HCT116 (cell line): ENCODE measurements at regions not wholly inside any gene's neighbourhood (a gene's known extent, or its start where the extent isn't known, plus 50 kb on each side); places are given as distances from the start of the nearest gene placed in this dataset.

ENCODE experiments used
- ATAC-seq: fragments of 200-7000 bp; cut with Tn5 transposase; 2 replicates; pipeline ENCODE4 v1.9.1; 2020; ENCODE audit warnings: mild to moderate bottlenecking, moderate library complexity
- BruUV-seq: library from RNA; stranded (reverse); fragments of 400-500 nt; replicated peaks from 2 replicates; lab custom pipeline; 2021; lab: Mats Ljungman, UMichigan
- CTCF ChIA-PET: fragments of 300-600 bp; sonication (Branson Sonifier 250); formaldehyde crosslinking; loops from one replicate; lab custom pipeline; 2021; ENCODE audit warnings: antibody characterized with exemption; lab: Charles Lee
- POLR2A ChIA-PET: fragments of 300-600, 350-600 bp; sonication (Branson Sonifier 250); formaldehyde crosslinking; loops from one replicate; lab custom pipeline; 2021; ENCODE audit warnings: antibody characterized with exemption; lab: Charles Lee
- RAD21 ChIA-PET, 2 experiments: fragments of 300-600 bp; sonication (Branson Sonifier 250); formaldehyde crosslinking; loops; one replicate each; lab custom pipeline; 2023; ENCODE audit warnings: low total read pairs in 2 of 2; ENCODE audit not compliant: uncharacterized antibody in 2 of 2, unreplicated experiment in 2 of 2, low non-redundant PET in 1 of 2; lab: Charles Lee
- DNase-seq: peaks from one replicate; pipeline ENCODE4 v3.0.0-alpha.2; 2010; ENCODE audit warnings: low read depth, low spot score
- H2AFZ ChIP-seq: fragments of 200-600 bp; shearing (Covaris generic), sonication (generic); 2 replicates; pipeline ENCODE4 v1.6.1; 2017; ENCODE audit warnings: low read depth, mixed run types, mixed read lengths, antibody characterized with exemption, low read length; ENCODE audit not compliant: poor library complexity, severe bottlenecking
- H3K27ac ChIP-seq: 2 replicates; pipeline ENCODE4 v1.5.1; 2012; ENCODE audit warnings: low read depth, low read length
- H3K27me3 ChIP-seq: fragments of 200-600 bp; sonication (generic); 2 replicates; pipeline ENCODE4 v1.6.1; 2016; ENCODE audit warnings: mixed run types, low read length, mixed read lengths; ENCODE audit not compliant: insufficient read depth
- H3K36me3 ChIP-seq, 2 experiments: fragments of 200-500 bp in 1 of 2; fragments of 200-600 bp in 1 of 2; sonication (Bioruptor generic) in 1 of 2; sonication (generic) in 1 of 2; 2 replicates each; pipeline versions ENCODE4 v1.5.1 to v1.6.1; 2014 to 2016; ENCODE audit warnings: low read length in 2 of 2, inconsistent platforms in 1 of 2, mixed read lengths in 1 of 2, mixed run types in 1 of 2; ENCODE audit not compliant: insufficient read depth in 2 of 2, control insufficient read depth in 1 of 2
- H3K4me1 ChIP-seq, 2 experiments: fragments of 200-600 bp in 1 of 2; sonication (generic) in 1 of 2; 2 replicates each; pipeline versions ENCODE4 v1.5.1 to v1.6.1; 2012 to 2017; ENCODE audit warnings: low read length in 2 of 2, inconsistent platforms in 1 of 2, mild to moderate bottlenecking in 1 of 2, mixed read lengths in 1 of 2, mixed run types in 1 of 2, moderate library complexity in 1 of 2; ENCODE audit not compliant: insufficient read depth in 2 of 2, control insufficient read depth in 1 of 2
- H3K4me2 ChIP-seq: fragments of 200-600 bp; sonication (generic); 2 replicates; pipeline ENCODE4 v1.6.1; 2017; ENCODE audit warnings: mixed run types, low read length, mixed read lengths
- H3K4me3 ChIP-seq, 2 experiments: fragments of 200-600 bp in 1 of 2; sonication (generic) in 1 of 2; replicated peaks in 1 of 2; 2 replicates each; pipeline ENCODE4 v1.5.1; 2011 to 2016; ENCODE audit warnings: low read length in 2 of 2, control low read depth in 1 of 2, low read depth in 1 of 2, mild to moderate bottlenecking in 1 of 2, mixed read lengths in 1 of 2, mixed run types in 1 of 2
- H3K79me2 ChIP-seq: fragments of 200-600 bp; sonication (generic); 2 replicates; pipeline ENCODE4 v1.6.1; 2017; ENCODE audit warnings: mild to moderate bottlenecking, mixed run types, low read length, moderate library complexity, mixed read lengths; ENCODE audit not compliant: insufficient read depth
- H3K9ac ChIP-seq: fragments of 200-600 bp; sonication (generic); 2 replicates; pipeline ENCODE4 v1.6.1; 2016; ENCODE audit warnings: low read length, mixed read lengths
- H3K9me2 ChIP-seq: fragments of 200-600 bp; sonication (generic), shearing (Covaris generic); 2 replicates; pipeline ENCODE4 v1.6.1; 2017; ENCODE audit warnings: mixed run types, mild to moderate bottlenecking, moderate library complexity; ENCODE audit not compliant: insufficient read depth
- H3K9me3 ChIP-seq, 2 experiments: fragments of 200-500 bp in 1 of 2; fragments of 200-600 bp in 1 of 2; sonication (Bioruptor generic) in 1 of 2; sonication (generic) in 1 of 2; 2 replicates each; pipeline ENCODE4 v1.6.1; 2014 to 2017; ENCODE audit warnings: low read length in 2 of 2, mixed read lengths in 2 of 2, inconsistent platforms in 1 of 2, low read depth in 1 of 2, mild to moderate bottlenecking in 1 of 2, mixed run types in 1 of 2, moderate library complexity in 1 of 2; ENCODE audit not compliant: control insufficient read depth in 1 of 2, insufficient read depth in 1 of 2
- H4K20me1 ChIP-seq: fragments of 200-600 bp; sonication (generic), shearing (Covaris generic); 2 replicates; pipeline ENCODE4 v1.6.1; 2017; ENCODE audit warnings: mixed run types, mild to moderate bottlenecking, moderate library complexity; ENCODE audit not compliant: insufficient read depth
- CEBPB ChIP-seq: IDR thresholded peaks from 2 replicates; pipeline ENCODE4 v1.6.1; 2012; ENCODE audit warnings: low read depth
- EZH2phosphoT487 ChIP-seq: fragments of 200-600 bp; IDR thresholded peaks from 2 replicates; pipeline ENCODE4 v1.6.1; 2018; ENCODE audit warnings: antibody characterized with exemption, borderline replicate concordance
- POLR2A ChIP-seq: IDR thresholded peaks from 2 replicates; pipeline ENCODE4 v1.7.0; 2011; ENCODE audit warnings: borderline replicate concordance; ENCODE audit not compliant: insufficient read depth, insufficient read length; ENCODE audit errors: extremely low read depth
- POLR2AphosphoS5 ChIP-seq: IDR thresholded peaks from 2 replicates; pipeline ENCODE4 v1.6.1; 2011; ENCODE audit warnings: mild to moderate bottlenecking, low read depth, low read length, moderate library complexity
- RAD21 ChIP-seq: IDR thresholded peaks from 2 replicates; pipeline ENCODE4 v1.6.1; 2012; ENCODE audit warnings: low read depth, mild to moderate bottlenecking
- TCF7L2 ChIP-seq: IDR thresholded peaks from 2 replicates; pipeline ENCODE4 v1.7.0; 2011; ENCODE audit warnings: borderline replicate concordance, inconsistent platforms; ENCODE audit not compliant: insufficient read depth, insufficient read length; ENCODE audit errors: extremely low read depth
- intact Hi-C: fragments of 100-400 bp; cut with micrococcal nuclease; formaldehyde crosslinking; loops from 2 replicates; pipeline ENCODE4 v1.10.0; 2022
- TF ChIP-seq, protein P1 (sequence below): IDR thresholded peaks from 2 replicates; pipeline ENCODE4 v1.6.1; 2012
- TF ChIP-seq, protein P2 (sequence below), 3 experiments: fragments of 200-600 bp in 1 of 3; sonication (generic) in 1 of 3; IDR thresholded peaks in 2 of 3; conservative IDR thresholded peaks in 1 of 3; 2 replicates each; pipeline ENCODE4 v1.5.1; 2012 to 2017; ENCODE audit warnings: low read depth in 2 of 3, low read length in 2 of 3, antibody characterized with exemption in 1 of 3, borderline replicate concordance in 1 of 3, control low read depth in 1 of 3, mild to moderate bottlenecking in 1 of 3, mixed read lengths in 1 of 3, mixed run types in 1 of 3, moderate library complexity in 1 of 3; ENCODE audit not compliant: insufficient read depth in 1 of 3

DNA sequence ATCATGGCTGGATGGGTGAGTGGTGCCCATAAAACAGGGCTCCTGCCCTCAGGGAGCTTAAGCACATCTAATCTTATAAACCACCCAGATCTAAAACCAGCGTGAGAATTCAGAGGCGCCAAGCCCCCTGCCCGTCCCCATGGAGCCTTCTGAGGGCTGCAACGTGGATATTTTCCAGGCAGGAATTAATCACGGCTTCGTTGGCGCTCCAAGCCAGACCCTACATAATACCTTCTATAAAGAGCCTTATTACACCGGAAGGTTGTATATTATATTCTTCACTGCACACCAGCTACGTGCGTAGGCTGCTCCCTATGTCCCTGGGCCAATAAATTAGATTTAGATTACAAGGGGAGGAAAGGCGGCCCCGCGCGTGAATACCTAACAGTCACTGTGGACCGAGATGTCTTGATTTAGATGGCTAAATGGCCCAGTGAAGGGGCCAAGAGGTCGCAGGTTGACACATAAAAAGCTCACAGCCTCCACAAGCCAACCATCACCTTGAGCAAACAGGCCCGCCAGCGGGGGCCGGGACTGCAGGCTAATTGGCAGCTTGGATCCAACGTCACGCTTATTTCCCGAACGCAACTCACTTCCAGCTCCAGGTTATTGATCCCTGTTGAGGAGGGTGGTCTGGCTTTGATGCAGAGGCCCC, 64.7 kb upstream of the APCDD1L start:
- BruUV-seq, result no TSS peak

More for the DNA sequence above, 64.7 kb upstream of the APCDD1L start:
- TF ChIP-seq, protein P1, sequence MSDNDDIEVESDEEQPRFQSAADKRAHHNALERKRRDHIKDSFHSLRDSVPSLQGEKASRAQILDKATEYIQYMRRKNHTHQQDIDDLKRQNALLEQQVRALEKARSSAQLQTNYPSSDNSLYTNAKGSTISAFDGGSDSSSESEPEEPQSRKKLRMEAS, result no peak
- TF ChIP-seq RAD21 (no peak), POLR2AphosphoS5 (no peak), CEBPB (no peak), TCF7L2 (no peak), EZH2phosphoT487 (no peak), POLR2A (no peak)
- TF ChIP-seq, protein P2, sequence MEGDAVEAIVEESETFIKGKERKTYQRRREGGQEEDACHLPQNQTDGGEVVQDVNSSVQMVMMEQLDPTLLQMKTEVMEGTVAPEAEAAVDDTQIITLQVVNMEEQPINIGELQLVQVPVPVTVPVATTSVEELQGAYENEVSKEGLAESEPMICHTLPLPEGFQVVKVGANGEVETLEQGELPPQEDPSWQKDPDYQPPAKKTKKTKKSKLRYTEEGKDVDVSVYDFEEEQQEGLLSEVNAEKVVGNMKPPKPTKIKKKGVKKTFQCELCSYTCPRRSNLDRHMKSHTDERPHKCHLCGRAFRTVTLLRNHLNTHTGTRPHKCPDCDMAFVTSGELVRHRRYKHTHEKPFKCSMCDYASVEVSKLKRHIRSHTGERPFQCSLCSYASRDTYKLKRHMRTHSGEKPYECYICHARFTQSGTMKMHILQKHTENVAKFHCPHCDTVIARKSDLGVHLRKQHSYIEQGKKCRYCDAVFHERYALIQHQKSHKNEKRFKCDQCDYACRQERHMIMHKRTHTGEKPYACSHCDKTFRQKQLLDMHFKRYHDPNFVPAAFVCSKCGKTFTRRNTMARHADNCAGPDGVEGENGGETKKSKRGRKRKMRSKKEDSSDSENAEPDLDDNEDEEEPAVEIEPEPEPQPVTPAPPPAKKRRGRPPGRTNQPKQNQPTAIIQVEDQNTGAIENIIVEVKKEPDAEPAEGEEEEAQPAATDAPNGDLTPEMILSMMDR (IDR thresholded peaks at IDR 0.05 in 2 of 3, conservative IDR thresholded peaks at IDR 0.05 in 1 of 3; ENCODE audit: borderline replicate concordance in 1 of 3, insufficient read depth in 1 of 3, low read depth in 2 of 3, low read length in 2 of 3), result no peak
- ChIA-PET RAD21 (no interaction called here), CTCF (no interaction called here), POLR2A (no interaction called here)
- Histone ChIP-seq H3K4me3 (no peak overlapping the region), H3K9me3 (no peaks in the 10 kb centered on the region), H3K36me3 (no peaks in the 10 kb centered on the region), H3K4me2 (no peak overlapping the region), H3K9ac (no peak overlapping the region), H3K4me1 (no peaks in the 10 kb centered on the region), H3K27ac (no peak overlapping the region), H4K20me1 (no peaks in the 10 kb centered on the region), H2AFZ (no peak overlapping the region), H3K9me2 (no peaks in the 10 kb centered on the region), H3K27me3 (peaks cover 4% of the 10 kb centered on the region; the same call in 1 of the 2 replicates), H3K79me2 (no peaks in the 10 kb centered on the region)
- no peak for ATAC-seq
- no peak for DNase-seq
- intact Hi-C loops, result no loop called here
